HepG2 (cell line): ENCODE measurements at regions not wholly inside any gene's neighbourhood (a gene's known extent, or its start where the extent isn't known, plus 50 kb on each side); places are given as distances from the start of the nearest gene placed in this dataset.

ENCODE experiments used
- ARHGAP35 ChIP-seq: sonication (generic); formaldehyde crosslinking; IDR thresholded peaks from 2 replicates; pipeline ENCODE4 v1.9.0; 2022; ENCODE audit warnings: mild to moderate bottlenecking, inconsistent platforms, moderate library complexity, missing genetic modification reagents, borderline replicate concordance
- DNMT3B ChIP-seq: conservative IDR thresholded peaks from 2 replicates; pipeline ENCODE4 v1.6.1; 2016; ENCODE audit warnings: missing biosample characterization, control low read depth
- HOXA7 ChIP-seq: sonication (generic); formaldehyde crosslinking; IDR thresholded peaks from 2 replicates; pipeline ENCODE4 v1.8.1; 2022; ENCODE audit warnings: mild to moderate bottlenecking, missing genetic modification reagents, moderate library complexity
- KAT2B ChIP-seq: fragments of 150-350 bp; IDR thresholded peaks from 2 replicates; pipeline ENCODE4 v1.6.1; 2014; ENCODE audit warnings: low read depth, low read length, borderline replicate concordance
- LCORL ChIP-seq, 2 experiments: fragments of 450-650 bp in 1 of 2; sonication (generic) in 1 of 2; formaldehyde crosslinking in 1 of 2; IDR thresholded peaks; 2 replicates each; pipeline versions ENCODE4 v1.5.0 to v1.6.1; 2017 to 2020; ENCODE audit warnings: antibody characterized with exemption in 1 of 2, missing genetic modification reagents in 1 of 2
- MIER3 ChIP-seq: IDR thresholded peaks from 2 replicates; pipeline ENCODE4 v1.6.1; 2016; ENCODE audit warnings: missing compliant biosample characterization, borderline replicate concordance
- NR2C2 ChIP-seq: sonication (generic); formaldehyde crosslinking; IDR thresholded peaks from 2 replicates; pipeline ENCODE4 v1.4.0; 2020; ENCODE audit warnings: missing genetic modification reagents, mild to moderate bottlenecking, moderate library complexity, borderline replicate concordance
- TBL1XR1 ChIP-seq: fragments of 150-350 bp; IDR thresholded peaks from 2 replicates; pipeline ENCODE4 v1.6.1; 2014; ENCODE audit warnings: borderline replicate concordance, low read length; ENCODE audit not compliant: partially characterized antibody
- WIZ ChIP-seq: sonication (generic); formaldehyde crosslinking; IDR thresholded peaks from 2 replicates; pipeline ENCODE4 v1.5.1; 2020; ENCODE audit warnings: mild to moderate bottlenecking, missing genetic modification reagents
- ZFAT ChIP-seq: sonication (generic); formaldehyde crosslinking; conservative IDR thresholded peaks from 2 replicates; pipeline ENCODE4 v1.8.1; 2023; ENCODE audit warnings: missing genetic modification reagents, inconsistent platforms
- ZMYM2 ChIP-seq: sonication (generic); formaldehyde crosslinking; IDR thresholded peaks from 2 replicates; pipeline ENCODE4 v1.8.0; 2022; ENCODE audit warnings: mild to moderate bottlenecking, missing genetic modification reagents
- ZNF256 ChIP-seq: sonication (generic); formaldehyde crosslinking; conservative IDR thresholded peaks from 2 replicates; pipeline ENCODE4 v1.4.0; 2020; ENCODE audit warnings: missing genetic modification reagents
- ZNF382 ChIP-seq: sonication (generic); formaldehyde crosslinking; IDR thresholded peaks from 2 replicates; pipeline ENCODE4 v1.5.0; 2020; ENCODE audit warnings: missing genetic modification reagents, mild to moderate bottlenecking, borderline replicate concordance
- ZNF614 ChIP-seq: IDR thresholded peaks from 2 replicates; pipeline ENCODE4 v1.6.1; 2018; ENCODE audit warnings: missing biosample characterization, missing genetic modification reagents, inconsistent platforms, borderline replicate concordance
- ZNF781 ChIP-seq: sonication (generic); formaldehyde crosslinking; IDR thresholded peaks from 2 replicates; pipeline ENCODE4 v1.5.1; 2020; ENCODE audit warnings: borderline replicate concordance, mild to moderate bottlenecking, missing genetic modification reagents; ENCODE audit errors: not compliant biosample characterization
- ZNF788 ChIP-seq: sonication (generic); formaldehyde crosslinking; IDR thresholded peaks from 2 replicates; pipeline ENCODE4 v1.5.0; 2020; ENCODE audit warnings: mild to moderate bottlenecking, missing genetic modification reagents, borderline replicate concordance
- TF ChIP-seq, protein P1 (sequence below): sonication (generic); formaldehyde crosslinking; IDR thresholded peaks from one replicate; pipeline ENCODE4 v1.5.1; 2020; ENCODE audit warnings: mild to moderate bottlenecking, missing genetic modification reagents; ENCODE audit errors: not compliant biosample characterization
- TF ChIP-seq, protein P2 (sequence below): sonication (generic); formaldehyde crosslinking; IDR thresholded peaks from 2 replicates; pipeline ENCODE4 v1.5.0; 2020; ENCODE audit warnings: missing genetic modification reagents
- TF ChIP-seq, protein P3 (sequence below): sonication (generic); formaldehyde crosslinking; IDR thresholded peaks from 2 replicates; pipeline ENCODE4 v1.5.0; 2020; ENCODE audit warnings: missing genetic modification reagents

DNA sequence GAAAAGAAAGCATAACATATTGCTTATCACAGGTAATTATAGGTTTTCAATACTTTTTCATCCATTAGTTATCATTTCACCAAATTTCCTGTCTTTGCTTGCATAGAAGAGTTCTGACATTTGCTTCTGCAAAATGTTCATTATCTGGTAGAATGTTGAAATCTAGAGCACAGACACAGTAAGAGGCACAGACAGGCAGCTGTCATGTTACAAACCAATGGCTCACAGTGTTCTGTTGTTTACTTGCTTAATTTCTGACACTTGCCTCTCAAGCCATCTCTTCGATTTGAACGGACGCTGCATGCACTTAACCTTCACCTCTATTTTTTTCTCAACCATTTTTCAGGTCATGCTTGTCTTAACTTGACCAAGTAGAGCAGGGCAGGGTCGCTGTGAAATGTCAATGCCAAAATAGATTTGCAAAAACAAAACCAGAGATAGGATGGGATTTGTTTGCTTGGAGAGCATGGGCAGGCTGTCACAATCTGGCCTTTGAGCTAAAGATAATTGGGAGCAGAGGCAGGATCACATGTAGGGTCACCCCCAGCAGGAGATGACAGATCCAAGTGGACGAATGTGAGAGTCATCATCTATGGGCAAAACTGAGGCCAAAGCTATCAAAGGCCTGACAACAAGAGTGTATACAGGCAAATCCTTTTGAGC is 292.3 kb downstream of the SMARCA1 start (continued):
- TF ChIP-seq ZFAT (CRISPR knock-in tag): no peak
- TF ChIP-seq NR2C2 (CRISPR knock-in tag): peak; percentile 58; the same call in 1 of the 2 replicates
- TF ChIP-seq WIZ (CRISPR knock-in tag): no peak
- TF ChIP-seq, protein P1, sequence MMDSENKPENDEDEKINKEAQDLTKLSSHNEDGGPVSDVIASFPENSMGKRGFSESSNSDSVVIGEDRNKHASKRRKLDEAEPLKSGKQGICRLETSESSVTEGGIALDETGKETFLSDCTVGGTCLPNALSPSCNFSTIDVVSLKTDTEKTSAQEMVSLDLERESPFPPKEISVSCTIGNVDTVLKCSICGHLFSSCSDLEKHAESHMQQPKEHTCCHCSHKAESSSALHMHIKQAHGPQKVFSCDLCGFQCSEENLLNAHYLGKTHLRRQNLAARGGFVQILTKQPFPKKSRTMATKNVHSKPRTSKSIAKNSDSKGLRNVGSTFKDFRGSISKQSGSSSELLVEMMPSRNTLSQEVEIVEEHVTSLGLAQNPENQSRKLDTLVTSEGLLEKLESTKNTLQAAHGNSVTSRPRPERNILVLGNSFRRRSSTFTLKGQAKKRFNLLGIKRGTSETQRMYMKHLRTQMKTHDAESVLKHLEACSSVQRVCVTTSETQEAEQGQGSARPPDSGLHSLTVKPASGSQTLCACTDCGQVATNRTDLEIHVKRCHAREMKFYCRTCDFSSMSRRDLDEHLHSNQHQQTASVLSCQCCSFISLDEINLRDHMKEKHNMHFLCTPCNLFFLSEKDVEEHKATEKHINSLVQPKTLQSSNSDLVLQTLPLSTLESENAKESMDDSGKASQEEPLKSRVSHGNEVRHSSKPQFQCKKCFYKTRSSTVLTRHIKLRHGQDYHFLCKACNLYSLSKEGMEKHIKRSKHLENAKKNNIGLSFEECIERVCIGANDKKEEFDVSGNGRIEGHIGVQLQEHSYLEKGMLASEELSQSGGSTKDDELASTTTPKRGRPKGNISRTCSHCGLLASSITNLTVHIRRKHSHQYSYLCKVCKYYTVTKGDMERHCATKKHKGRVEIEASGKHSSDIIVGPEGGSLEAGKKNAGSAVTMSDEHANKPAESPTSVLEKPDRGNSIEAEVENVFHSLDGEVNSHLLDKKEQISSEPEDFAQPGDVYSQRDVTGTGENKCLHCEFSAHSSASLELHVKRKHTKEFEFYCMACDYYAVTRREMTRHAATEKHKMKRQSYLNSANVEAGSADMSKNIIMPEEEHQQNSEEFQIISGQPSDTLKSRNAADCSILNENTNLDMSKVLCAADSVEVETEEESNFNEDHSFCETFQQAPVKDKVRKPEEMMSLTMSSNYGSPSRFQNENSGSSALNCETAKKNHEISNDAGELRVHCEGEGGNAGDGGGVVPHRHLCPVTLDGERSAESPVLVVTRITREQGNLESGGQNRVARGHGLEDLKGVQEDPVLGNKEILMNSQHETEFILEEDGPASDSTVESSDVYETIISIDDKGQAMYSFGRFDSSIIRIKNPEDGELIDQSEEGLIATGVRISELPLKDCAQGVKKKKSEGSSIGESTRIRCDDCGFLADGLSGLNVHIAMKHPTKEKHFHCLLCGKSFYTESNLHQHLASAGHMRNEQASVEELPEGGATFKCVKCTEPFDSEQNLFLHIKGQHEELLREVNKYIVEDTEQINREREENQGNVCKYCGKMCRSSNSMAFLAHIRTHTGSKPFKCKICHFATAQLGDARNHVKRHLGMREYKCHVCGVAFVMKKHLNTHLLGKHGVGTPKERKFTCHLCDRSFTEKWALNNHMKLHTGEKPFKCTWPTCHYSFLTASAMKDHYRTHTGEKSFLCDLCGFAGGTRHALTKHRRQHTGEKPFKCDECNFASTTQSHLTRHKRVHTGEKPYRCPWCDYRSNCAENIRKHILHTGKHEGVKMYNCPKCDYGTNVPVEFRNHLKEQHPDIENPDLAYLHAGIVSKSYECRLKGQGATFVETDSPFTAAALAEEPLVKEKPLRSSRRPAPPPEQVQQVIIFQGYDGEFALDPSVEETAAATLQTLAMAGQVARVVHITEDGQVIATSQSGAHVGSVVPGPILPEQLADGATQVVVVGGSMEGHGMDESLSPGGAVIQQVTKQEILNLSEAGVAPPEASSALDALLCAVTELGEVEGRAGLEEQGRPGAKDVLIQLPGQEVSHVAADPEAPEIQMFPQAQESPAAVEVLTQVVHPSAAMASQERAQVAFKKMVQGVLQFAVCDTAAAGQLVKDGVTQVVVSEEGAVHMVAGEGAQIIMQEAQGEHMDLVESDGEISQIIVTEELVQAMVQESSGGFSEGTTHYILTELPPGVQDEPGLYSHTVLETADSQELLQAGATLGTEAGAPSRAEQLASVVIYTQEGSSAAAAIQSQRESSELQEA (CRISPR knock-in tag): no peak
- no peak for TF ChIP-seq TBL1XR1
- TF ChIP-seq ZNF781: no peak
- TF ChIP-seq ZNF614 (CRISPR knock-in tag): no peak
- TF ChIP-seq ZNF788 (CRISPR knock-in tag): no peak
- TF ChIP-seq MIER3 (CRISPR knock-in tag): no peak
- TF ChIP-seq ZMYM2 (CRISPR knock-in tag): no peak
- TF ChIP-seq, protein P2, sequence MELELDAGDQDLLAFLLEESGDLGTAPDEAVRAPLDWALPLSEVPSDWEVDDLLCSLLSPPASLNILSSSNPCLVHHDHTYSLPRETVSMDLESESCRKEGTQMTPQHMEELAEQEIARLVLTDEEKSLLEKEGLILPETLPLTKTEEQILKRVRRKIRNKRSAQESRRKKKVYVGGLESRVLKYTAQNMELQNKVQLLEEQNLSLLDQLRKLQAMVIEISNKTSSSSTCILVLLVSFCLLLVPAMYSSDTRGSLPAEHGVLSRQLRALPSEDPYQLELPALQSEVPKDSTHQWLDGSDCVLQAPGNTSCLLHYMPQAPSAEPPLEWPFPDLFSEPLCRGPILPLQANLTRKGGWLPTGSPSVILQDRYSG (CRISPR knock-in tag): no peak
- TF ChIP-seq LCORL (IDR thresholded peaks at IDR 0.05): no peak
- peak; percentile 87 for TF ChIP-seq LCORL (CRISPR knock-in tag; IDR thresholded peaks at IDR 0.05)
- TF ChIP-seq ZNF382 (CRISPR knock-in tag): no peak
- TF ChIP-seq, protein P3, sequence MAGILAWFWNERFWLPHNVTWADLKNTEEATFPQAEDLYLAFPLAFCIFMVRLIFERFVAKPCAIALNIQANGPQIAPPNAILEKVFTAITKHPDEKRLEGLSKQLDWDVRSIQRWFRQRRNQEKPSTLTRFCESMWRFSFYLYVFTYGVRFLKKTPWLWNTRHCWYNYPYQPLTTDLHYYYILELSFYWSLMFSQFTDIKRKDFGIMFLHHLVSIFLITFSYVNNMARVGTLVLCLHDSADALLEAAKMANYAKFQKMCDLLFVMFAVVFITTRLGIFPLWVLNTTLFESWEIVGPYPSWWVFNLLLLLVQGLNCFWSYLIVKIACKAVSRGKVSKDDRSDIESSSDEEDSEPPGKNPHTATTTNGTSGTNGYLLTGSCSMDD (CRISPR knock-in tag): no peak
- TF ChIP-seq HOXA7 (CRISPR knock-in tag): no peak
- TF ChIP-seq ARHGAP35 (CRISPR knock-in tag): no peak
- no peak for TF ChIP-seq ZNF256 (CRISPR knock-in tag)
- TF ChIP-seq DNMT3B (CRISPR knock-in tag): no peak
- no peak for TF ChIP-seq KAT2B
